ENCODE measurements at regions not wholly inside any gene's neighbourhood (a gene's known extent, or its start where the extent isn't known, plus 50 kb on each side); places are given as distances from the start of the nearest gene placed in this dataset.

- TF ChIP-seq SIN3A (conservative IDR thresholded peaks at IDR 0.05 in 1 of 2, IDR thresholded peaks at IDR 0.05 in 1 of 2; ENCODE audit: low read depth in 1 of 2, low read length in 2 of 2) (no peak), CBX5 (IDR thresholded peaks at IDR 0.05; ENCODE audit: low read depth, low read length) (no peak), TEAD4 (IDR thresholded peaks at IDR 0.05; ENCODE audit: low read depth, low read length) (no peak), ATF3 (IDR thresholded peaks at IDR 0.05; ENCODE audit: insufficient read depth, low read depth, low read length) (no peak), TBP (IDR thresholded peaks at IDR 0.05; ENCODE audit: low read depth, low read length) (peak; percentile 71), CREB1 (IDR thresholded peaks at IDR 0.05) (no peak)
Observed at GRCh38 chr10:21315645-21316220, 209.7 kb downstream of the SKIDA1 start (continued).
